Common myeloid progenitor, CD34-positive (primary cell): ENCODE measurements at regions not wholly inside any gene's neighbourhood (a gene's known extent, or its start where the extent isn't known, plus 50 kb on each side); places are given as distances from the start of the nearest gene placed in this dataset.

Experiments
- CTCF ChIA-PET: fragments of 350-600 bp; sonication (Branson Sonifier 250); formaldehyde crosslinking; loops from one replicate; lab custom pipeline; 2021; ENCODE audit warnings: antibody characterized with exemption; lab: Charles Lee
- POLR2A ChIA-PET: fragments of 350-600 bp; sonication (Branson Sonifier 250); formaldehyde crosslinking; loops from one replicate; lab custom pipeline; 2021; ENCODE audit warnings: antibody characterized with exemption; lab: Charles Lee
- DNase-seq, 3 donors: peaks; one replicate each; pipeline versions ENCODE4 v3.0.0 to v3.0.0-alpha.2; 2013
- H3K27ac ChIP-seq, 2 experiments: 1 replicate in 1 of 2; 2 replicates in 1 of 2; pipeline ENCODE4 v1.7.0; 2013; ENCODE audit warnings: inconsistent platforms in 2 of 2, low read length in 2 of 2, mild to moderate bottlenecking in 2 of 2, low read depth in 1 of 2, moderate library complexity in 1 of 2; ENCODE audit not compliant: severe bottlenecking in 2 of 2, insufficient read depth in 1 of 2, poor library complexity in 1 of 2
- H3K27me3 ChIP-seq, 5 experiments: replicated peaks in 2 of 5; 1 replicate in 3 of 5; 2 replicates in 2 of 5; pipeline versions ENCODE4 v1.6.1 to v1.7.0; 2013; ENCODE audit warnings: low read length in 4 of 5, mild to moderate bottlenecking in 2 of 5, moderate library complexity in 2 of 5, inconsistent platforms in 1 of 5; ENCODE audit not compliant: insufficient read depth in 5 of 5, control insufficient read depth in 4 of 5
- H3K36me3 ChIP-seq, 4 experiments: 1 replicate in 2 of 4; 2 replicates in 2 of 4; pipeline versions ENCODE4 v1.6.1 to v1.7.0; 2013; ENCODE audit warnings: low read length in 3 of 4, control low read depth in 1 of 4, mild to moderate bottlenecking in 1 of 4; ENCODE audit not compliant: control insufficient read depth in 4 of 4, insufficient read depth in 4 of 4
- H3K4me1 ChIP-seq, 4 experiments: 1 replicate in 3 of 4; 2 replicates in 1 of 4; pipeline versions ENCODE4 v1.6.1 to v1.7.1; 2013; ENCODE audit warnings: low read length in 3 of 4, mild to moderate bottlenecking in 3 of 4, control low read depth in 1 of 4, inconsistent platforms in 1 of 4, moderate library complexity in 1 of 4; ENCODE audit not compliant: control insufficient read depth in 4 of 4, insufficient read depth in 4 of 4; ENCODE audit errors: control extremely low read depth in 1 of 4
- H3K4me3 ChIP-seq, 7 experiments: 1 replicate in 4 of 7; 2 replicates in 3 of 7; pipeline versions ENCODE4 v1.5.1 to v1.7.0; 2013; ENCODE audit warnings: mild to moderate bottlenecking in 7 of 7, low read length in 6 of 7, moderate library complexity in 6 of 7, inconsistent platforms in 2 of 7, low read depth in 2 of 7, control low read depth in 1 of 7; ENCODE audit not compliant: insufficient read depth in 4 of 7, control insufficient read depth in 1 of 7; ENCODE audit errors: extremely low read depth in 1 of 7
- H3K9me3 ChIP-seq, 5 experiments: 1 replicate in 4 of 5; 2 replicates in 1 of 5; pipeline versions ENCODE4 v1.6.1 to v1.7.1; 2013; ENCODE audit warnings: low read length in 4 of 5, mild to moderate bottlenecking in 2 of 5, inconsistent platforms in 1 of 5, low read depth in 1 of 5, moderate library complexity in 1 of 5; ENCODE audit not compliant: control insufficient read depth in 4 of 5, insufficient read depth in 2 of 5; ENCODE audit errors: control extremely low read depth in 1 of 5
- WGBS: methylation state at CpG from one replicate; pipeline ENCODE4 v1.1.5; 2013; ENCODE audit not compliant: insufficient coverage; 5-methylcytosine and 5-hydroxymethylcytosine counted together

- H3K9me3 ChIP-seq = no peaks in the 10 kb centered on the region
- no peaks in the 10 kb centered on the region for H3K27me3 ChIP-seq
- H3K4me1 ChIP-seq = peaks cover 0 to 14% (median 6%) of the 10 kb centered on the region in 4 experiments
- no peak overlapping the region for H3K4me3 ChIP-seq
- CTCF ChIA-PET = no interaction called here
- POLR2A ChIA-PET = no interaction called here
- WGBS = 100% methylated on average over 2 of the region's 4 CpGs
- no peak overlapping the region for H3K27ac ChIP-seq
- no peaks in the 10 kb centered on the region for H3K36me3 ChIP-seq
- DNase-seq = no peak
Observed at GRCh38 chr1:193421487-193421886, 235.1 kb upstream of the B3GALT2 start.

DNA sequence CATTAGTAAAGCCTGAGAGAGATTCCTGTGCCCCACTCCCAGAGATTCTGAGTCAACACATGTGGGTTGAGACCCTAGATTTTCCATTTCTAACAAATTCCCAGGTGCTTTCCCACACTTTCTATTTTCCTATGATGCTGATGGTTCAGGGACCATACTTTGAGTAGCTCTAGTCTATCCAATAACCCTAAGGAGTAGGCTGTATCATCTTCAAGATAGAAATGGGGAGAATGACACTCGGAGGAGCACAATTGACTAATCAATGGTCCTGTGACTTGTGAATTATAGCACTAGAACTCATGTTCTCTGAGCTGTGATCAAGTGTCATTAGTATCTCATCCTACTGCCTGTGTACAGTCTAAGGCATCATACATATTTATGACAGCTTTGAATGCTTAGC lies 232.9 kb upstream of the B3GALT2 start:
- H3K9me3 ChIP-seq = no peaks in the 10 kb centered on the region
- no peak overlapping the region for H3K27ac ChIP-seq
- ChIA-PET CTCF (no interaction called here), POLR2A (no interaction called here)
- H3K27me3 ChIP-seq = no peaks in the 10 kb centered on the region
- WGBS = no CpG with 5 or more reads among the region's 1 CpG
- no peak for DNase-seq
- H3K36me3 ChIP-seq = no peaks in the 10 kb centered on the region
- H3K4me1 ChIP-seq = peaks cover 0 to 22% (median 11%) of the 10 kb centered on the region in 4 experiments
- no peak overlapping the region for H3K4me3 ChIP-seq

GRCh38 chr1:193418745-193419058 lies 232.3 kb upstream of the B3GALT2 start:
- peaks cover 0 to 22% (median 11%) of the 10 kb centered on the region in 4 experiments for H3K4me1 ChIP-seq
- H3K27me3 ChIP-seq = no peaks in the 10 kb centered on the region
- ChIA-PET CTCF (no interaction called here), POLR2A (no interaction called here)
- H3K4me3 ChIP-seq = peak overlapping the region in 6 of 7 experiments; percentile 56 to 71 (median 65)
- 80% methylated on average over 1 of the region's 3 CpGs for WGBS
- H3K27ac ChIP-seq = peak overlapping the region; percentile 30 to 72
- H3K36me3 ChIP-seq = no peaks in the 10 kb centered on the region
- no peaks in the 10 kb centered on the region for H3K9me3 ChIP-seq
- DNase-seq = no peak

DNA sequence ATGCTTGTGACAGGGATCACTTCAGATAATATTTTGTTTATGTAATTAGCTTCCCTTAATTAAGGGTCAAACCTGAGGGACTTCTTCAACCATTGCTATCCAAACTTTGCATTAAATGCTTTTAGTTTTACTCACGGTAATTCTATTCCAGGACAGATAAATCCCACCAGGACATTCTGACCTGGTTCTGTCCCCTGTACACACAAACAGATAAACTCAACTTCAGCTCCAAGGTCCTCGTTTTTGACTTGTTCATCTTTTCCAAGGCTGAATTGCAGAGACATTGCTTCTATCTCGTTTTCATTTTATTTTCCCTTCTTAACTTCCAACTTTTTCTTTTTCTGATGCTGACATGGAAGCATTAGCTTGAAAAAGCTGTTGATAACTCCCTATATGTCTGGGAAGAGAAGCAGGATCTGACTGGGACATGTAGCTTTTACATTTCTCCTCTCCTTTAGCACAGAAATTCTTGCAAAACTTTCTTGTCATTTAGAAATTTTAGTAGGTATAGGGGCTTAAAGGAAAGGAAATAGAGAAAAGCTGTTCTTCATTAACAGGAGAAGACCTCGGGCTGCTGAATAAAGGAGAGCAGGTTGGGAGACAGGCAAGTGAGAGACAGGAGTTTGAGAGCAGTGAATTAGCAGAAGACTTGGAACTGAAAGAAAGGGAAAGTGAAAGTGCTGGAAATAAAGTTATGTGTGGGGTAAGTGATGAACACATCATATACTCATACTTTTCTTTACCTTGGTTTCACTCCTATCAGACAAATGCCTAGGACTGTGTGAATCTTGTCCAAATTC lies 231.7 kb upstream of the B3GALT2 start:
- peak; percentile 50 to 82 (median 75) for DNase-seq
- WGBS = 31% methylated on average over 3 of the region's 4 CpGs
- H3K27ac ChIP-seq = peak overlapping the region; percentile 30 to 72
- ChIA-PET CTCF (no interaction called here), POLR2A (no interaction called here)
- H3K4me3 ChIP-seq = peak overlapping the region in 6 of 7 experiments; percentile 56 to 71 (median 65)
- no peaks in the 10 kb centered on the region for H3K27me3 ChIP-seq
- H3K9me3 ChIP-seq = no peaks in the 10 kb centered on the region
- no peaks in the 10 kb centered on the region for H3K36me3 ChIP-seq
- H3K4me1 ChIP-seq = peaks cover 0 to 22% (median 11%) of the 10 kb centered on the region in 4 experiments

- CTCF ChIA-PET = no interaction called here
- 20% methylated on average over 1 of the region's 1 CpG for WGBS
- no peak overlapping the region for H3K27ac ChIP-seq
- no peaks in the 10 kb centered on the region for H3K36me3 ChIP-seq
- H3K27me3 ChIP-seq = no peaks in the 10 kb centered on the region
- H3K9me3 ChIP-seq = no peaks in the 10 kb centered on the region
- H3K4me1 ChIP-seq = peaks cover 0 to 22% (median 11%) of the 10 kb centered on the region in 4 experiments
- DNase-seq = peak; percentile 49 to 90 (median 80)
- POLR2A ChIA-PET = no interaction called here
- no peak overlapping the region for H3K4me3 ChIP-seq
Observed at GRCh38 chr1:193417403-193417802, 231.0 kb upstream of the B3GALT2 start.

DNA sequence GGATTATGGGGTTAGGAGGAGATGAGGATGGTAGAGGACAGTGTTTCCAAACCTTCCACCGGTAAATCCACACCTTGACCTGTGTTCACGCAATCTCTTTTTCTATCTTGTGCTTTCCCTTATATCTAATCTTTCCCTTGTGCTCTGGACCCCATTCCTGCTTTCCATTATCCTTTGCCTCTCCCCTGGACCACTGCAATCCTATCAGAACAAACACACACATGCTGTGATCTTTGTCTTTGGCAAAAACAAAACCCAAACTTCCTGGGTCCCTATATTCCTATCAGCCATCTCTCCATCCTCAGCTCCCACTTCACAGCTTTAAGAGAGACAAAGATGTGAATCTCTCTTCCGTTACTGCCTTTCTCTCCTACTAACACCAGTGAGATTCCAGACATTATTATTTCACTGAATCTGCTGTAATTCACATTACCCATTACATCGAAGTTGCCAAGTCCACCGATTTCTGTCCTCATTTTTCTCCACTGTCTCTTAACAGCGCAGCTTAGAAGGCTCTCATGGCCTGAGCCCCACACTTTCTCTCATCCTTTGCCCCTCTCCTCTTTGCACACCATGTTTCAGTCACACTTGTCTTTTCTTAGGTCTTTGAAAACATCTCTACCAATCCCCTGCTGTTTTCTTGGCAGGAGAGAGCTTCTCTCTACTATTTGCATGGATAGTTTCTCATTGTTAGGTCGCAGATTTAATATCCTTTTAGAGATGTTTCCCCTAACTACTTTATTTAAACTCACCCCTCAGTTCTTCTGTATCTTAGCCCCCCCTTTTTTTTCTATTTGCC lies 230.0 kb upstream of the B3GALT2 start:
- H3K36me3 ChIP-seq = no peaks in the 10 kb centered on the region
- H3K9me3 ChIP-seq = no peaks in the 10 kb centered on the region
- peaks cover 0 to 22% (median 11%) of the 10 kb centered on the region in 4 experiments for H3K4me1 ChIP-seq
- no peak overlapping the region for H3K27ac ChIP-seq
- ChIA-PET POLR2A (no interaction called here), CTCF (no interaction called here)
- no peaks in the 10 kb centered on the region for H3K27me3 ChIP-seq
- no peak overlapping the region for H3K4me3 ChIP-seq
- 96% methylated on average over 7 of the region's 7 CpGs for WGBS
- DNase-seq = no peak

- WGBS = no CpG with 5 or more reads among the region's 3 CpGs
- Histone ChIP-seq H3K36me3 (no peaks in the 10 kb centered on the region), H3K9me3 (no peaks in the 10 kb centered on the region), H3K4me3 (no peak overlapping the region), H3K27ac (peak overlapping the region in 1 of 2 experiments; percentile 21), H3K27me3 (no peaks in the 10 kb centered on the region), H3K4me1 (peaks cover 0 to 22% (median 11%) of the 10 kb centered on the region in 4 experiments)
- CTCF ChIA-PET = no interaction called here
- peak in 2 of 3 donors; percentile 40 to 57 for DNase-seq
- POLR2A ChIA-PET = no interaction called here
Observed at GRCh38 chr1:193415256-193415655, 228.8 kb upstream of the B3GALT2 start.
